ENCODE measurements at regions not wholly inside any gene's neighbourhood (a gene's known extent, or its start where the extent isn't known, plus 50 kb on each side); places are given as distances from the start of the nearest gene placed in this dataset.
"Not testable (repeated sequence)": the region's sequence is repeated elsewhere in the genome, so short reads cannot be mapped to it uniquely, and the experiment has no call there.

DNA sequence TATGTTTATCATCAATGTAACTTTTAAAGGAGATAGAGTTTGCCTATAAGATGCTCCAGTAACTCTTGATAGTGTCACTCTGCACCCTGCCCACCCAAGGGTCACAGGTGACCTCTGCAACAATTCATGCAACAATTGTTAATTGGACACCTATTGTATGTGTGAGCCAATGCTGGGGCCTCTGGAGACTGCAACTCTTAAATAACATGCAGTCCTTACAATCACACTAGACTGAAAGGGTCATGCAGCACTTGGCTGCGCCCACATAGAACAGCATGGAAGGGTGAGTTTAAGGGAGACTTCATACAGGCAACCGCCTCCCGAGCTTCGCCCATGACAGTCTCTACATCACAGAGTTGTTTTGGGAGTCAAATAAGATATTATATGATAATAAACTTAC, 137.1 kb upstream of the TWIST2 start:
- no peak for DNase-seq (ENCODE audit: low spot score)

DNA sequence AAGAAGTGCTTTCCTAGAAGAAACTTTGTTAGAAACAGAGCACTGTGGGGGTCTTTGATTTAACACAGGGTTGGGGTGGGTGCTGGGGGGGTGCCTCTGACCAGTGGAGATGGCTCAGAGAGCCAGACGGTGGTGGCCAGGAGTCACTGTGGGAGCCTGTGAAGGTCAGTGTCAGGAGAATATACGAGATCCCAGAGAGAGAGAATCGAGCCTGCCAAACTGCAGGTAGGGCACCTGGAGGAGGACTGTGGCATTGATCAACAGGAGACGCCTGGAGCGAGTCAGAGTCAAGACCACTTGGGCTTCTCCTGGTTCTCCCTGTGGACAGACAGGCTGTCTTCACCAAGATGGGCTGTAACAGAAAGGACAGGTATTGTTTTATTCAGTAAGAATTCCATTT, 136.5 kb upstream of the TWIST2 start:
- Mint-ChIP-seq H3K27me3 (peaks cover 17 to 41% of the 10 kb centered on the region in 2 donors), H3K27ac (no peak overlapping the region), H3K4me3 (no peak overlapping the region), H3K9me3 (no peaks in the 10 kb centered on the region), H3K4me1 (ENCODE audit: low read depth in 2 of 2) (no peaks in the 10 kb centered on the region), H3K36me3 (no peaks in the 10 kb centered on the region)
- DNase-seq (ENCODE audit: low spot score) (no peak), ATAC-seq (no peak)

More for the DNA sequence above, 137.1 kb upstream of the TWIST2 start:
- Mint-ChIP-seq H3K27me3 (peaks cover 15 to 35% of the 10 kb centered on the region in 2 donors), H3K36me3 (no peaks in the 10 kb centered on the region), H3K27ac (no peak overlapping the region), H3K9me3 (no peaks in the 10 kb centered on the region), H3K4me3 (no peak overlapping the region), H3K4me1 (ENCODE audit: low read depth in 2 of 2) (no peaks in the 10 kb centered on the region)
- no peak for ATAC-seq

- H3K4me1 Mint-ChIP-seq (ENCODE audit: low read depth in 2 of 2): no peaks in the 10 kb centered on the region
- peaks cover 22 to 44% of the 10 kb centered on the region in 2 donors for H3K27me3 Mint-ChIP-seq
- no peak overlapping the region for H3K27ac Mint-ChIP-seq
- H3K36me3 Mint-ChIP-seq: no peaks in the 10 kb centered on the region
- H3K4me3 Mint-ChIP-seq: no peak overlapping the region
- ATAC-seq (no peak), DNase-seq (ENCODE audit: low spot score) (no peak)
- no peaks in the 10 kb centered on the region for H3K9me3 Mint-ChIP-seq
Measured at GRCh38 chr2:238712011-238712410, 135.9 kb upstream of the TWIST2 start.

- no peak overlapping the region for H3K27ac Mint-ChIP-seq
- no peaks in the 10 kb centered on the region for H3K4me1 Mint-ChIP-seq (ENCODE audit: low read depth in 2 of 2)
- DNase-seq (ENCODE audit: low spot score) (no peak), ATAC-seq (no peak)
- peaks cover 21 to 31% of the 10 kb centered on the region in 2 donors for H3K27me3 Mint-ChIP-seq
- H3K36me3 Mint-ChIP-seq: no peaks in the 10 kb centered on the region
- no peak overlapping the region for H3K4me3 Mint-ChIP-seq
- H3K9me3 Mint-ChIP-seq: no peaks in the 10 kb centered on the region
Measured at GRCh38 chr2:238713198-238713826, 134.6 kb upstream of the TWIST2 start.

- Mint-ChIP-seq H3K4me3 (no peak overlapping the region), H3K9me3 (no peaks in the 10 kb centered on the region), H3K27ac (no peak overlapping the region)
Measured at GRCh38 chr2:238714038-238714528, 133.8 kb upstream of the TWIST2 start.

GRCh38 chr2:238716171-238716570, 131.7 kb upstream of the TWIST2 start:
- DNase-seq (ENCODE audit: low spot score) (no peak), ATAC-seq (no peak)
- Mint-ChIP-seq H3K4me3 (no peak overlapping the region), H3K27ac (no peak overlapping the region), H3K4me1 (ENCODE audit: low read depth in 2 of 2) (no peaks in the 10 kb centered on the region), H3K27me3 (peaks cover 20 to 23% of the 10 kb centered on the region in 2 donors), H3K36me3 (no peaks in the 10 kb centered on the region), H3K9me3 (no peaks in the 10 kb centered on the region)

More at GRCh38 chr2:238714038-238714528, 133.8 kb upstream of the TWIST2 start:
- ATAC-seq (no peak), DNase-seq (ENCODE audit: low spot score) (no peak)
- H3K36me3 Mint-ChIP-seq: no peaks in the 10 kb centered on the region
- H3K27me3 Mint-ChIP-seq: peaks cover 16 to 23% of the 10 kb centered on the region in 2 donors
- no peaks in the 10 kb centered on the region for H3K4me1 Mint-ChIP-seq (ENCODE audit: low read depth in 2 of 2)

GRCh38 chr2:238716585-238716984, 131.3 kb upstream of the TWIST2 start:
- Mint-ChIP-seq H3K4me1 (ENCODE audit: low read depth in 2 of 2) (no peaks in the 10 kb centered on the region), H3K4me3 (no peak overlapping the region), H3K9me3 (no peaks in the 10 kb centered on the region), H3K27me3 (peaks cover 20 to 27% of the 10 kb centered on the region in 2 donors), H3K27ac (no peak overlapping the region), H3K36me3 (no peaks in the 10 kb centered on the region)
- no peak for DNase-seq (ENCODE audit: low spot score)
- no peak for ATAC-seq

- no peak for DNase-seq (ENCODE audit: low spot score)
Measured at GRCh38 chr2:238717084-238717483, 130.8 kb upstream of the TWIST2 start.

GRCh38 chr2:238719641-238720040, 128.2 kb upstream of the TWIST2 start:
- no peaks in the 10 kb centered on the region for H3K9me3 Mint-ChIP-seq
- peaks cover 19 to 35% of the 10 kb centered on the region in 2 donors for H3K27me3 Mint-ChIP-seq

More at GRCh38 chr2:238717084-238717483, 130.8 kb upstream of the TWIST2 start:
- peaks cover 16 to 30% of the 10 kb centered on the region in 2 donors for H3K27me3 Mint-ChIP-seq
- no peaks in the 10 kb centered on the region for H3K4me1 Mint-ChIP-seq (ENCODE audit: low read depth in 2 of 2)
- H3K9me3 Mint-ChIP-seq: no peaks in the 10 kb centered on the region
- no peak for ATAC-seq
- no peaks in the 10 kb centered on the region for H3K36me3 Mint-ChIP-seq
- no peak overlapping the region for H3K4me3 Mint-ChIP-seq
- H3K27ac Mint-ChIP-seq: no peak overlapping the region

DNA sequence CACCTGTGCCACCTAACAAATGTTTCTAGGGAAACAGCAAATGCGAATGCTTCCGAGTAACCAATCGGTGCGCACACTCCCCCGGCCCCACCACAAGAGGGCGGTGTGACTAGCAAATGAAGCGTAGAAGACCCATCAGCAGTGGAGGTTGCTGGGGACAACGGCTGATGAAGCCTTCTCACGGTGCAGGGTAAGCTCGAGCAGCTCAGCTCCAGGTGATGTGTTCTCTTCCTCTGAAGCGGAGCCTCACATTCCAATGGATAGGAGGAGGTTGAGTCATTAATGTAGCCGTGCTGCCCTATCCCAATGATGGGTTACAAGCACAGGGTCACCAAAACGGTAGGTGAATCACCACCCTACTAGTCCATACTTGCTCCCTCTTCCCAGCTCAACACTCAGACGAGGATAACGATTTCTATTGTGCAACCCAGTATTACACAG, 127.6 kb upstream of the TWIST2 start:
- Mint-ChIP-seq H3K4me1 (ENCODE audit: low read depth in 2 of 2) (no peaks in the 10 kb centered on the region), H3K27ac (no peak overlapping the region), H3K36me3 (no peaks in the 10 kb centered on the region), H3K9me3 (no peaks in the 10 kb centered on the region), H3K4me3 (no peak overlapping the region), H3K27me3 (peaks cover 22 to 41% of the 10 kb centered on the region in 2 donors)
- peak in 1 of 2 donors; percentile 67 for ATAC-seq
- DNase-seq (ENCODE audit: low spot score): peak; percentile 70

More at GRCh38 chr2:238719641-238720040, 128.2 kb upstream of the TWIST2 start:
- ATAC-seq (no peak), DNase-seq (ENCODE audit: low spot score) (no peak)
- no peaks in the 10 kb centered on the region for H3K36me3 Mint-ChIP-seq
- H3K4me1 Mint-ChIP-seq (ENCODE audit: low read depth in 2 of 2): no peaks in the 10 kb centered on the region
- no peak overlapping the region for H3K4me3 Mint-ChIP-seq
- no peak overlapping the region for H3K27ac Mint-ChIP-seq

- H3K4me1 Mint-ChIP-seq (ENCODE audit: low read depth in 2 of 2): no peaks in the 10 kb centered on the region
- no peak for ATAC-seq
- no peak for DNase-seq (ENCODE audit: low spot score)
- H3K9me3 Mint-ChIP-seq: no peaks in the 10 kb centered on the region
- H3K4me3 Mint-ChIP-seq: no peak overlapping the region
- no peaks in the 10 kb centered on the region for H3K36me3 Mint-ChIP-seq
- H3K27ac Mint-ChIP-seq: no peak overlapping the region
- peaks cover 15 to 38% of the 10 kb centered on the region in 2 donors for H3K27me3 Mint-ChIP-seq
Measured at GRCh38 chr2:238722181-238722580, 125.7 kb upstream of the TWIST2 start.

DNA sequence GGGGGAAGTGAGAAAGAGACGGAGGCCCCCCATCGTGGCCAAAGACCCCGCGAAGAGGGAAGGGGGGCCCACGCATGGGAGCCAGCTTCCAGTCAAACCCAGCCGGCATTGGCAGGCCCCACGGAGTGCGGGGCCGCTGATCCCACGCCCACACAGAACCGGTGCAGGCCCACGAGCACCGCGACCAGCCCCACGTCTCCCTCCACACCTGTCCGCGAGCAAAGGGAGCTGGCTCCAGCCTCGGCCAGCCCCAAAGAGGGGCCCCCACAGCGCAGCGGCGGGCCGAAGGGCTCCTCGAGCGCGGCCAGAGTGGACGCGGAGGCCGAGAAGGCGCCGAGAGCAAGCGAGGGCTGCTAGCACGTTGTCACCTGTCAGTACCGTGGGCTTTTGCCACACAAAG, 125.0 kb upstream of the TWIST2 start:
- no peak overlapping the region for H3K4me3 Mint-ChIP-seq
- DNase-seq (ENCODE audit: low spot score) (no peak), ATAC-seq (no peak)
- no peaks in the 10 kb centered on the region for H3K9me3 Mint-ChIP-seq
- H3K27me3 Mint-ChIP-seq: peaks cover 16 to 41% of the 10 kb centered on the region in 2 donors
- H3K27ac Mint-ChIP-seq: no peak overlapping the region
- H3K36me3 Mint-ChIP-seq: no peaks in the 10 kb centered on the region
- no peaks in the 10 kb centered on the region for H3K4me1 Mint-ChIP-seq (ENCODE audit: low read depth in 2 of 2)

DNA sequence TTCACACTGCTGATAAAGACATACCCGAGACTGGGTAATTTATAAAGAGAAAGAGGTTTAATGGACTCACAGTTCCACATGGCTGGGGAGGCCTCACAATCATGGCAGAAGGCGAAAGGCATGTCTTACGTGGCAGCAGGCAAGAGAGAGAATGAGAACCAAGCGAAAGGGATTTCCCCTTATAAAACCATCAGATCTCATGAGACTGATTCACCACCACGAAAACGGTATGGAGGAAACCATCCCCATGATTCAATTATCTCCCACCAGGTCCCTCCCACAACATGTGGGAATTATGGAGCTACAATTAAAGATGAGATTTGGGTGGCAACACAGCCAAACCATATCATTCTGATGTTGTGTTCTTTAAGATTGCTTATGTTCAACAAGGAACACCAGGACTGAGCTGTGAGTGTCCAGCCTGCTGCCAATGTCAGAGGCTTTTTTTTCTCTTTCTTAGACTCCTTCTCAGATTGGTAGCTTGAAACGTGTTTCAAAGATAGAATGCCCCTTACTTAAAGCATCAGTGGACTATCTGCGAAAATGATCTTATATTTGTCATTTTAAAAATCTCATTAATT, 124.1 kb upstream of the TWIST2 start:
- ATAC-seq; H3K36me3 Mint-ChIP-seq; H3K4me3 Mint-ChIP-seq; H3K9me3 Mint-ChIP-seq; H3K27ac Mint-ChIP-seq; DNase-seq (ENCODE audit: low spot score); H3K4me1 Mint-ChIP-seq (ENCODE audit: low read depth in 2 of 2): not testable (repeated sequence)
- peaks cover 16 to 41% of the 10 kb centered on the region in 2 donors for H3K27me3 Mint-ChIP-seq

DNA sequence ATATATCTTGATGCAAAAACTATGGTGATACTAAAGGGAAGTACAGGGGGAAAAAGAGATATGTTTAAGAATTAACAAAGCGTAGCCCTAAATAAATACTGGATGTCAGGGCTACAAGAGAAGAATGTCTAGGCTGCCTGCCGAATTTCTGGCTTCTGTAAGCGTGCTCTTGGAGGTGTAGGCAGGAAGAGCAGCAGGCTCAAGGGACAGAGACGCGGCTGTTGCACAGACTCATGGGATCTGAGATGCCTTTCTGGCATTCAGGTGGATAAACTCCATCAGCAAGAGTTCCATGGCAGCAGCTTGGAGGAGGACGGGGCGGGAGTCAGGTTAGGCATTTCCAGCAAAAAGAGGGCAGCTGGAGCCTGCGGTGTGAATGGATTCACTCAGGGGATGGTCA, 123.2 kb upstream of the TWIST2 start:
- ATAC-seq: no peak
- no peaks in the 10 kb centered on the region for H3K4me1 Mint-ChIP-seq (ENCODE audit: low read depth in 2 of 2)
- H3K4me3 Mint-ChIP-seq: no peak overlapping the region
- H3K9me3 Mint-ChIP-seq: no peaks in the 10 kb centered on the region
- peaks cover 13 to 41% of the 10 kb centered on the region in 2 donors for H3K27me3 Mint-ChIP-seq
- no peak overlapping the region for H3K27ac Mint-ChIP-seq
- no peak for DNase-seq (ENCODE audit: low spot score)
- no peaks in the 10 kb centered on the region for H3K36me3 Mint-ChIP-seq
